Activated CD8-positive, alpha-beta memory T cell treated with anti-CD3 and anti-CD28 coated beads, Interleukin-2, amount 50 U/mL, for 24 hours (primary cell): ENCODE measurements at regions not wholly inside any gene's neighbourhood (a gene's known extent, or its start where the extent isn't known, plus 50 kb on each side); places are given as distances from the start of the nearest gene placed in this dataset.
"Not testable (repeated sequence)": the region's sequence is repeated elsewhere in the genome, so short reads cannot be mapped to it uniquely, and the experiment has no call there.

ENCODE experiments used
- DNase-seq: peaks from one replicate; pipeline ENCODE4 v3.0.0-alpha.2; 2020; ENCODE audit errors: extremely low read depth

DNA sequence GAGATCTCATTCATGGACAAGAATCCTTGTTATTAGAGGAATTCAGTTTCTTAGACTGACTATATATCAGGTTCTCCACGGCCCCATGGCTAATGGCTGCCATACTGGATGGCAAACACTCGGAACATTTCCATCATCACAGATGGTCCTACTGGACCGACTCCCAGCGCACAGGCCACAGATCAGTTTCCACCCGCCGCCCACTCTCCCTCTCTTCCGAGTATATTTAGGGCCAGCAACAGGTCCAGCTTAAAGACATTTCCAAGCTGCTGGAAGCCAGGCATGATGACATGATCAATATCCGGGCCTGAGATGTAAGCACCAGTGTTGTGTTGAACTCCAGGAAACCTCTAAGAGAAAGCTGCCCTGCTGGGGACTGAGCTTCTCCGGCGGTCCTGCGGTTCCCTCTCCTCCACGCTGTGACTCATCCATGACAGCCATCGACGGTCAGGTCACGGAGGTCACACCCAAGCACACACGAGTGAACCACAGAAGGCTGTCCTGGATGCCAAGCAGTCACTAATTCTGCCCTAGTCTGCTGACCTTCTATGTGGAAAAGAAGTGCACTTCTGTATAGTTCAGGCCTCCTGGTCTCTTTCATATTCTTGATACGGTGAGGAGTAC lies 64.4 kb upstream of the LPCAT1 start:
- DNase-seq: not testable (repeated sequence)

- DNase-seq: not testable (repeated sequence)
These were observed 59.5 kb upstream of the LPCAT1 start for GRCh38 chr5:1583081-1583875.

GRCh38 chr5:1579389-1579788 lies 55.6 kb upstream of the LPCAT1 start:
- not testable (repeated sequence) for DNase-seq

GRCh38 chr5:1576851-1577250 lies 53.1 kb upstream of the LPCAT1 start:
- not testable (repeated sequence) for DNase-seq

DNA sequence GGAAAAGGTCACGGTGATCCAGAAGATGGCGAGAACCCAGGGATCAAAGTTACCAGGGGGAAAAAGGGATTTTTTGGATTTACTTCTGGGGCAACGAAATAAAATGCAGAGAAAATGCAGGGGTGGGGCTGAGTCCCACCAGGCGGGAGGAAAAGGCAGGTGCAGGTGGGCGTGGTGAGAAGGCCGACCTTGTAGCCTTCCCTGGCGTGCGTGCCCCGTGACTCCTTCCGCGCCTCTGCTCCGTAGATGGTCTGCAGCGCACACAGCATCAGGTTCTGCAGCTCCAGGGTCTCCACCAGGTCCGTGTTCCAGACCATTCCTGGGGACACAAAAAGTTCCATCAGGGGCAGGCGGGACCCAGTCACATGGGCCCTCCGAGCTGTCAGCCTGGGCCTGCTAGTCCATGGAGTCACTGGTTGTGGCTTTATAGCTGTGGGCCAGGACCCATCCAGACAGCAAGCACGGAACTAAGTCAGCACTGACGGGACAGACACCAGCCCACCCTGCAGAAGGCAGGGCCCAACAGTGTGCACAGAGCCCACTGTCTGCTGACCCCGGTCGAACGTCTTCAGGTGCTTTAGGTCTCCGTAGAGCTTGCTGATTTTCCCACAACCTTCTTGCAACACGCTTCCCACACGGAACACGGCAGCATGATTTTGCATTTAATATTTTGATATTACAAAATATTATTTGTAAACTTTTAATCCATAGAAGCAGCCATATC lies 52.4 kb upstream of the LPCAT1 start:
- not testable (repeated sequence) for DNase-seq

DNA sequence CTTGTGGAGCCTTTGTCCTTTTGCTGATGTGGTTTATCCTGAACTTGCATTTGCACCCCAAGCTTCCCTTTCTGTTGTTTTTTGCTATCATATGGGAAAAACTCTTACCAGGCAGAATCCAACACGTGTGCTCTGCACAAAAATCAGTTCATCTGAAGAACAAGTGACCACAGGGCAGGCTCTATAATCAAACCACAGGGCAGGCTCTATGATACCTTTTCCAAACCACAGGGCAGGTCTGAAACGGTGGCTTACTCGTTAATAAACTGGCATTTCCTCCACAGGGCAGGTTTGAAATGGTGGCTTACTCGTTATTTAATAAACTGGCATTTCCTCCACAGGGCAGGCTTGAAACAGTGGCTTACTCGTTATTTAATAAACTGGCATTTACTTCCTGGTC lies 51.7 kb upstream of the LPCAT1 start:
- not testable (repeated sequence) for DNase-seq

- DNase-seq: not testable (repeated sequence)
These were observed 50.2 kb upstream of the LPCAT1 start for GRCh38 chr5:1574023-1574318.

GRCh38 chr5:1573217-1574022 lies 49.7 kb upstream of the LPCAT1 start:
- DNase-seq: not testable (repeated sequence)
